GM20000 (cell line): ENCODE measurements at regions not wholly inside any gene's neighbourhood (a gene's known extent, or its start where the extent isn't known, plus 50 kb on each side); places are given as distances from the start of the nearest gene placed in this dataset.

Source experiments
- DNase-seq: peaks from one replicate; pipeline ENCODE4 v3.0.0; 2012; ENCODE audit warnings: low spot score
- TF ChIP-seq, protein P1 (sequence below): IDR thresholded peaks from 2 replicates; pipeline ENCODE4 v1.5.1; 2012; ENCODE audit warnings: mild to moderate bottlenecking, control low read depth; ENCODE audit errors: extremely low read depth, missing control alignments

DNA sequence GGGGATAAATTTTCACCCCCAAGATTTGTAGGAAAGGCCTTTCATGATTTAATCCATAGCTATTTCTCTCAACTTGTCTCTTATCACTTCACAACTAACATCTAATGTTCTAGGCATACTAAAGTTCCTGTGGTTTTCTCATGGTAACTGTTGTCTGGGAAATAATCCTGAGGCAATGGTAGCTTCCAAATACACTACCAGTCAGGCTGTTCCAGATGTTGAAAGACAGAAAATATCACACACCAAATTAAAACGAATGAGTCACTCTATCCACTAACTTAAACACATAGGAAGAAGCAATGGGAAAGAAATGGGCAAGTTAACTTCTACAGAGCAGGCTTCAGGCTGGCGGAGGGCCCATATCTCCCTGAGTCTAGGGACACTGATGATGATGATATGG is 77.7 kb upstream of the MYO16 start:
- no peak for DNase-seq
- TF ChIP-seq, protein P1, sequence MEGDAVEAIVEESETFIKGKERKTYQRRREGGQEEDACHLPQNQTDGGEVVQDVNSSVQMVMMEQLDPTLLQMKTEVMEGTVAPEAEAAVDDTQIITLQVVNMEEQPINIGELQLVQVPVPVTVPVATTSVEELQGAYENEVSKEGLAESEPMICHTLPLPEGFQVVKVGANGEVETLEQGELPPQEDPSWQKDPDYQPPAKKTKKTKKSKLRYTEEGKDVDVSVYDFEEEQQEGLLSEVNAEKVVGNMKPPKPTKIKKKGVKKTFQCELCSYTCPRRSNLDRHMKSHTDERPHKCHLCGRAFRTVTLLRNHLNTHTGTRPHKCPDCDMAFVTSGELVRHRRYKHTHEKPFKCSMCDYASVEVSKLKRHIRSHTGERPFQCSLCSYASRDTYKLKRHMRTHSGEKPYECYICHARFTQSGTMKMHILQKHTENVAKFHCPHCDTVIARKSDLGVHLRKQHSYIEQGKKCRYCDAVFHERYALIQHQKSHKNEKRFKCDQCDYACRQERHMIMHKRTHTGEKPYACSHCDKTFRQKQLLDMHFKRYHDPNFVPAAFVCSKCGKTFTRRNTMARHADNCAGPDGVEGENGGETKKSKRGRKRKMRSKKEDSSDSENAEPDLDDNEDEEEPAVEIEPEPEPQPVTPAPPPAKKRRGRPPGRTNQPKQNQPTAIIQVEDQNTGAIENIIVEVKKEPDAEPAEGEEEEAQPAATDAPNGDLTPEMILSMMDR, result no peak

DNA sequence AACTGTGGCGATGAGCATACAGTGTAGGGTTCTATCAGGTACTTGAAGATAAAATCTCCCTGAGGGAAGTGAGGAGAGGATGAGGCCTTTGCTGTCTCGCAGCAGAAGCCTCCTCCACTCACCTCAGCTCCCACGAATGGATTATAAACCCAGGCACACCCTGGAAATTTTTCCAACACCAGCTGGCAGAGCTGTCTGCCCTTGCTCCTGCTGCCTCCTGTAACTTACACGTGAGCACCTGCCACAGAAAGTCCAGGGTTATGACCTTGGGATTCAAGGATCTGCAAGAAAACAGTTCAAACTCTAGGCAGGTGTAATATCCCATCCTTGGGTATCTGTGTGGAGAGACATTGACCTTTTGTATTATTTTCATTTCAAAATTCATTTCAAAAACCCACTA is 70.9 kb upstream of the MYO16 start:
- TF ChIP-seq, protein P1, result no peak
- no peak for DNase-seq

DNA sequence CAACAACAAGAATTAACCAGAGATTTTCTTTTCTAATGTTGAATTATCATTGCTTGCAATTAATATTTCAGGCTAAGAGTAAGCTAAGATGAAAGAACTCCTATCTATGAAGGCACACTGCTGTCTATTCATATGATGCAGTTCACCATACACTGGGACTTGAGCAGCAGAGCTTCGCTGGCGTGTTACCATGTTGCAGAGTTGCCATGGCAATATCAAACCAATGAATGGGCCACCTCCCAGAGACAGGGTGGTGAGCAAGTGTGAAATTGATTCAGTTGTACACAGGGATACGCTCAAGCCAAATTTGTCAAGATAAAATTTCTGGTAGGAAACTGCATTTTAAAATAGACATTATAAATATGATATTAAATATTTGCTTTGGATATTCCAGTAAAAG is 69.3 kb upstream of the MYO16 start:
- TF ChIP-seq, protein P1, result no peak
- no peak for DNase-seq

DNA sequence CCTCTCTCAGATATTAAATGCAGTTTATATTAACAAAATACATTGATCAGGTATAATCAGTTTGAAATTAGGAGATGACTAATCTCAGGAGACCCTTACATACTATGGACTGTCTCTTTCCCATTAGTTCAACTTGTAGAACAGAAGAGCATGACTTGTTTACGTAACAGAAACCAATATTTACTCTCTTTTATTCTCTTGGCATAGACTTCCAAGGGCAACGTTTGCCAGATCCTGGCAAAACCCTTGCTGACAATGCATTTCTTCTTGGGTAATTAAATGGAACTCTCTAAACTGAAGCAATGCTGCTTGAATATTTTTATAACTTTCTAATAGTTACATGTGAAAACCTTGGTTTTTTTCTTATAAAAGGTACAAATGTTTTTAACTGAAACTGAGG is 68.3 kb upstream of the MYO16 start:
- TF ChIP-seq, protein P1, result no peak
- no peak for DNase-seq

DNA sequence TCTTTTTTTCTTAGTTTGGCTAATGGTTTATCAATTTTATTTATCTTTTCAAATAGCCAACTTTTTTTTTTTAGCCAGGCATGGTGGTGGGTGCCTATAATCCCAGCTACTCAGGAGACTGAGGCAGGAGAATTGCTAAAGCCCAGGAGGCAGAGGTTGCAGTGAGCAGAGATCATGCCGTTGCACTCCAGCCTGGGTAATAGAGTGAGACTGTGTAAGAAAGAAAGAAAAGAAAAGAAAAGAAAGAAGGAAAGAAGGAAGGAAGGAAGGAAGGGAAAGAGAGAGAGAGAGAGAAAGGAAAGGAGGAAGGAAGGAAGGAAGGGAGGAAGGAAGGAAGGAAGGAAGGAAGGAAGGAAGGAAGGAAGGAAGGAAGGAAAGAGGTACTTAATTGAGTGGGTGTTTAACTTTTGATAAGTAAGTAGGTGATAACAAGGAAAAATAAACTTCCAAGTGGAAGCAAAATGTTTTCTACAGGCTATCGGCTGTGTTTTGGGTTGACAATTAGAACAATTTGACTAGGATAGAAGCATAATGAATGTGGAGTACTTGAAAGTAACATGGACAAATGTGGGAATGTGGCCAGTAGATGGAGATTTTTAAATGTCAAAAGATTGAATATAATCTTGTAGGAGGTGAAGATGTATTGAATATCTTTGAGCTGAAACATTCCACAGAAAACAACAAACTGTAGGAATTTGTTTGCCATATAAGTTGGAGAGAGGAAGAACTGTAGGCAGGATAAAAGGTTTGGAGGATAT is 62.8 kb upstream of the MYO16 start:
- TF ChIP-seq, protein P1, result no peak
- no peak for DNase-seq

DNA sequence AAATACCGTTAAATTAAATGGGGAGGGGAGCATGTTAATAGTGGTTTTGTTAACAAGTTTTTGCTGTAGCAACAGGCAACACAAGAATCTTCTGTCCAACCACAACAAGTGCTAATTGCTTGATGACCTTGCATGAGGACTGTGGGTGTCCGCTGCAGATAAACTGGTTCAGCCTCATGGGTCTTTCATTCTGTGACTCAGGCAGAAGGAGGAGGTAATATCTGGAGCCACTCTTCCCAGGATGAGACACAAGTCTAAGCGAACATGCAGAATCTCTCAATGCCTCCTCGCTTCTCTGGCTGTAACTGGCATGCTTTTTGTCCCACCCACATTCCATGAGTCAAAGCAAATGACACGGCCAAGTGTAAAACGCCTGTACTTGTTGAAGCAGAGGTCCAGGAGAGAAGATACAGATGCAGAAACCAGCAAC is 56.6 kb upstream of the MYO16 start:
- TF ChIP-seq, protein P1, result no peak
- DNase-seq, result no peak

DNA sequence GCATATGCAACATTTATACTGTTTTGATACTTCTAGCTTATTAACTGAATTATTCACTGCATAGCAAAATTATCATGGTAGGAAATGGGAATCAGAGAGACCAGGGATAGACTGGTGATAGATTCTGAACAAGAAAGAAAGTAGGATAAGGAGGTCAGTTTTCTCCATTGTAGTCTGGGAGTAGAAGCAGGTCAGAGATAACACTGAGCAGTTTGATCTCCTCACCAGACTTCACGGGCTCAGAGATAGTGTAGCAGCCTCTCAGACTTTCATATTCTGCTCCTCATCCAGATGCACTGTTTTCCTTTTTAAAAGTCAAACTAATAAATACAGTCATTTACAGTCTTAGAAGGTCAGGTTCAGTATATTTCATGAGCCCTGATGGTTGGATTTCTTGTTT is 56.0 kb upstream of the MYO16 start:
- TF ChIP-seq, protein P1, result no peak
- no peak for DNase-seq
